Stomach (tissue), 8 donors: ENCODE measurements at regions not wholly inside any gene's neighbourhood (a gene's known extent, or its start where the extent isn't known, plus 50 kb on each side); places are given as distances from the start of the nearest gene placed in this dataset.

Source experiments
- DNase-seq, 2 donors: peaks; one replicate each; pipeline versions ENCODE4 v3.0.0 to v3.0.0-alpha.2; 2013 to 2019
- H3K27ac ChIP-seq, 5 donors: fragments of 200-600 bp in 4 of 5; sonication (generic) in 4 of 5; one replicate each; pipeline ENCODE4 v1.5.1; 2013 to 2019; ENCODE audit warnings: mild to moderate bottlenecking in 1 of 5, moderate library complexity in 1 of 5
- H3K27me3 ChIP-seq, 3 donors: fragments of 200-600 bp; sonication (generic); one replicate each; pipeline ENCODE4 v1.5.1; 2017 to 2019; ENCODE audit warnings: mixed run types in 1 of 3
- H3K36me3 ChIP-seq, 4 donors: fragments of 200-600 bp; sonication (generic); 1 replicate in 3 of 4; 2 replicates in 1 of 4; pipeline ENCODE4 v1.5.1; 2016 to 2019
- H3K4me1 ChIP-seq, 4 donors: fragments of 200-600 bp; sonication (generic); one replicate each; pipeline ENCODE4 v1.5.1; 2016 to 2019
- H3K4me3 ChIP-seq, 4 donors: fragments of 200-600 bp; sonication (generic) in 3 of 4; one replicate each; pipeline ENCODE4 v1.5.1; 2016 to 2019; ENCODE audit warnings: mild to moderate bottlenecking in 1 of 4
- H3K9me3 ChIP-seq, 4 donors: fragments of 200-600 bp; sonication (generic); one replicate each; pipeline ENCODE4 v1.5.1; 2016 to 2019
- CTCF ChIP-seq, 7 experiments: fragments of 450-650 bp in 4 of 7; fragments of 200-600 bp in 3 of 7; sonication (generic) in 3 of 7; IDR thresholded peaks; one replicate each; pipeline ENCODE4 v1.5.1; 2016 to 2019; ENCODE audit warnings: antibody characterized with exemption in 7 of 7, control low read depth in 2 of 7, mild to moderate bottlenecking in 1 of 7
- EP300 ChIP-seq: sonication (generic); formaldehyde crosslinking; IDR thresholded peaks from one replicate; pipeline ENCODE4 v1.6.1; 2017; ENCODE audit warnings: antibody characterized with exemption
- POLR2A ChIP-seq, 4 donors: fragments of 450-650 bp; IDR thresholded peaks; one replicate each; pipeline ENCODE4 v1.6.1; 2016; ENCODE audit warnings: antibody characterized with exemption in 4 of 4, control low read depth in 2 of 4, mild to moderate bottlenecking in 1 of 4, moderate library complexity in 1 of 4
- POLR2AphosphoS5 ChIP-seq, 3 donors: sonication (generic); formaldehyde crosslinking; IDR thresholded peaks; one replicate each; pipeline ENCODE4 v1.6.1; 2016; ENCODE audit warnings: antibody characterized with exemption in 3 of 3
- WGBS, 5 donors: extraction: QIAGEN DNeasy Blood & Tissue Kit in 3 of 5; methylation state at CpG; one replicate each; pipeline versions ENCODE4 v1.1.5 to v1.1.7; 2013 to 2018; 5-methylcytosine and 5-hydroxymethylcytosine counted together
- intact Hi-C: fragments of 100-400 bp; cut with DNase I; formaldehyde crosslinking; loops from one replicate; pipeline ENCODE4 v1.15.1; 2023; ENCODE audit warnings: low total_unique reads
- donor health status: healthy with polysubstance abuse.
- donor health status: Bipolar disorder and iron deficiency.
- donor health status: healthy.

- TF ChIP-seq EP300 (no peak), POLR2AphosphoS5 (IDR thresholded peaks at IDR 0.05) (no peak), POLR2A (IDR thresholded peaks at IDR 0.05) (no peak), CTCF (IDR thresholded peaks at IDR 0.05) (no peak)
- peaks cover 0 to 10% (median 4%) of the 10 kb centered on the region in 4 donors for H3K4me1 ChIP-seq
- 82 to 90% (median 89%) methylated on average over 7 to 9 of the region's 9 CpGs for WGBS, 5 donors
- no peak overlapping the region for H3K4me3 ChIP-seq
- intact Hi-C loops, result no loop called here
- H3K27me3 ChIP-seq, result no peaks in the 10 kb centered on the region
- H3K9me3 ChIP-seq, result no peaks in the 10 kb centered on the region
- DNase-seq, result no peak
- no peak overlapping the region for H3K27ac ChIP-seq
- H3K36me3 ChIP-seq, result no peaks in the 10 kb centered on the region
Measured at GRCh38 chr15:66836231-66837030, 134.4 kb downstream of the SMAD6 start.

GRCh38 chr15:66838202-66838601 lies 136.2 kb downstream of the SMAD6 start:
- Histone ChIP-seq H3K27ac (no peak overlapping the region), H3K27me3 (no peaks in the 10 kb centered on the region), H3K9me3 (no peaks in the 10 kb centered on the region), H3K4me3 (no peak overlapping the region), H3K36me3 (no peaks in the 10 kb centered on the region), H3K4me1 (peaks cover 11 to 23% (median 16%) of the 10 kb centered on the region in 4 donors)
- WGBS, 5 donors, result 75 to 82% (median 78%) methylated on average over 7 of the region's 7 CpGs
- no peak for DNase-seq
- no peak for TF ChIP-seq EP300
- TF ChIP-seq CTCF (IDR thresholded peaks at IDR 0.05), result no peak
- TF ChIP-seq POLR2AphosphoS5 (IDR thresholded peaks at IDR 0.05), result no peak
- TF ChIP-seq POLR2A (IDR thresholded peaks at IDR 0.05), result no peak
- intact Hi-C loops, result no loop called here

DNA sequence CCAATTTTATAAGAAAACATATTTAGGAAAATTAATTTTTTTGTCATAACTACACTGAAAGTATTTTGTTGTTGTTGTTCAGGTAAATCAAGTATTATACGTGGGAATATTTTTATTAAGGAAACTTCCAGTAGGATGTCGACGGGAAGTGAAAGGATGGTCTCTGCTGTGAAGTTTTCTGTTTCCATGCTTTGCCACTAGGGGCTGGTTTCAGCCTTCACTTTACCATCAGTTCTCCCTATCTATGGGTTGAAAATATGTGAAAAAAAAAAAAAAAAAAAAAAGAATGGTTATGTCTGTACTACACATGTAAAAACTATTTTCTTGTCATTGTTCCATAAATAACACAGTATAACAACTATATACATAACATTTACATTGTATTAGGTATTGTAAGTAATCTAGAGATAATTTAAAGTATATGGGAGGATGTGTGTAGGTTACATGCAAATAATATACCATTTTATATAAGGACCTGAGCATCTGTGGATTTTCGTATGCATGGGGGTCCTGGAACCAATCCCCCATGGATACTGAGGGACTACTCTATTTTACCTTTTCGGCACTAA lies 136.7 kb downstream of the SMAD6 start:
- WGBS, 5 donors, result 47 to 54% (median 50%) methylated on average over 5 of the region's 5 CpGs
- H3K4me3 ChIP-seq, result no peak overlapping the region
- H3K27ac ChIP-seq, result no peak overlapping the region
- H3K4me1 ChIP-seq, result peaks cover 16 to 28% (median 20%) of the 10 kb centered on the region in 4 donors
- no peaks in the 10 kb centered on the region for H3K9me3 ChIP-seq
- DNase-seq, result peak in 1 of 2 donors; percentile 67
- H3K27me3 ChIP-seq, result no peaks in the 10 kb centered on the region
- no peaks in the 10 kb centered on the region for H3K36me3 ChIP-seq
- intact Hi-C loops, result no loop called here
- TF ChIP-seq CTCF (IDR thresholded peaks at IDR 0.05), result peak in 5 of 7 experiments; percentile 27 to 47 (median 41)
- no peak for TF ChIP-seq POLR2AphosphoS5 (IDR thresholded peaks at IDR 0.05)

DNA sequence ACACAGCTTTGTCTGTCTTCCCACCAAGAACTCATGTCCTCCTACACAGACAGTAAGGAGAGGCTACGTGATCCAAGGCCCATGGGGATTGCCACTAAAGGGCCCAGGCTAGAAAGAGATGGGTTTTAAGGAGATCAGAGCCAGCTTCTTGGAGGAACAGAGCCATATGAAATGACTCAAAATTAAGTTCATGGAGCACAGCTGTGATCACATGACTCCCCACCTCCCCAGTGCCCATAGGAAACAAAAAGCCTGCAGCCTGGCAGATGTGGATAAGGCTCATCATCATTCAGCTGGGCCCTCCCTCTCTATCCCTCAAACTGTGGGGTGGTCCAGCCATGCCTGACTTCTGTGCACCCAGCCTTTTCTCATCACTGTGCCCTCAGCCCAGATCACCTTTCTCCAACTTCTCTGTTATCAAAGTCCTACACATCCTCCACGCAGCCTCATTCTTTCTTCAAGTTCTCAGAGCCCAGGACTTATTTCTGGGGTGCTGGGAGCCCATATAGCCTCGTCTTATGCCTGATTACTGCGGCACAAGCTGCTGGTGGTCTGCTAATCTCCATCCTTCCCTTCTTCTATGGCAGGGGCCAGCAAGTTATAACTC lies 137.6 kb downstream of the SMAD6 start:
- Histone ChIP-seq H3K9me3 (no peaks in the 10 kb centered on the region), H3K4me1 (peaks cover 19 to 33% (median 20%) of the 10 kb centered on the region in 4 donors), H3K4me3 (no peak overlapping the region), H3K27ac (peak overlapping the region in 1 of 5 donors; percentile 10), H3K27me3 (no peaks in the 10 kb centered on the region), H3K36me3 (no peaks in the 10 kb centered on the region)
- TF ChIP-seq CTCF (IDR thresholded peaks at IDR 0.05) (no peak), POLR2A (IDR thresholded peaks at IDR 0.05) (no peak), EP300 (no peak), POLR2AphosphoS5 (IDR thresholded peaks at IDR 0.05) (no peak)
- 83 to 97% (median 88%) methylated on average over 4 of the region's 4 CpGs for WGBS, 5 donors
- DNase-seq, result no peak
- intact Hi-C loops, result no loop called here
